Thymus (tissue), 11 donors: ENCODE measurements at regions not wholly inside any gene's neighbourhood (a gene's known extent, or its start where the extent isn't known, plus 50 kb on each side); places are given as distances from the start of the nearest gene placed in this dataset.

Experiments used
- DNase-seq, 9 donors: peaks; one replicate each; pipeline ENCODE4 v3.0.0-alpha.2; 2013; ENCODE audit warnings: low spot score in 9 of 9, low read depth in 6 of 9, missing footprints in 1 of 9
- H3K27ac ChIP-seq, 2 donors: one replicate each; pipeline ENCODE4 v1.5.1; 2013; ENCODE audit warnings: control low read depth in 1 of 2, low read depth in 1 of 2, low read length in 1 of 2, mild to moderate bottlenecking in 1 of 2, moderate library complexity in 1 of 2
- H3K27me3 ChIP-seq, 2 donors: one replicate each; pipeline ENCODE4 v1.5.1; 2013; ENCODE audit warnings: low read length in 1 of 2; ENCODE audit not compliant: control insufficient read depth in 2 of 2, insufficient read depth in 1 of 2
- H3K36me3 ChIP-seq, 2 donors: one replicate each; pipeline ENCODE4 v1.5.1; 2013; ENCODE audit warnings: low read length in 1 of 2, mild to moderate bottlenecking in 1 of 2, moderate library complexity in 1 of 2; ENCODE audit not compliant: control insufficient read depth in 2 of 2, insufficient read depth in 2 of 2
- H3K4me1 ChIP-seq, 2 donors: one replicate each; pipeline ENCODE4 v1.5.1; 2013; ENCODE audit warnings: low read length in 2 of 2; ENCODE audit not compliant: control insufficient read depth in 2 of 2, insufficient read depth in 2 of 2
- H3K4me3 ChIP-seq, 2 donors: one replicate each; pipeline ENCODE4 v1.5.1; 2013; ENCODE audit warnings: low read length in 2 of 2, control low read depth in 1 of 2, mild to moderate bottlenecking in 1 of 2
- H3K9me3 ChIP-seq, 2 donors: one replicate each; pipeline ENCODE4 v1.5.1; 2013; ENCODE audit warnings: low read length in 1 of 2, mild to moderate bottlenecking in 1 of 2; ENCODE audit not compliant: control insufficient read depth in 2 of 2, insufficient read depth in 1 of 2
- WGBS: extraction: QIAGEN DNeasy Blood & Tissue Kit; methylation state at CpG from one replicate; pipeline ENCODE4 v1.1.7; 2013; 5-methylcytosine and 5-hydroxymethylcytosine counted together
- donor health status: healthy.

DNA sequence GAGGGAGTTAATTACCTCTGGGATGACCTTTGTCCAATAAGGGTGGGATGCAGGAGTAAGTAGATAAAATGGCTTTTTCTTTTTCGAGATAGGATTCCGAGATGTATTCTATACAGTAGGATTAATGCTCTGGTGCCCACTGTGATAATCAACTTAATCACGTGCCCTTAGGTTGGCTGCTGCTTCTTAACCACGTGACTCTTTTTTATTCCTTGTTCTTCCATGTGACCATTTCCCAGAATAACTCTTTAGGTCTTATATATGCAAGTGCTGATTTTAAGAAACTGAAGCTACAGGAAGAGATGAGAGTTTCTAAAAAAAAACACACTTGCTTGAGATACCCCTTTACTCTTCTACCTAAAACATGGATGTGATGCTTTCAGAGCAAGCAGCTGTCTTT lies 1628.9 kb downstream of the PCDH7 start:
- 89% methylated on average over 4 of the region's 4 CpGs for WGBS

DNA sequence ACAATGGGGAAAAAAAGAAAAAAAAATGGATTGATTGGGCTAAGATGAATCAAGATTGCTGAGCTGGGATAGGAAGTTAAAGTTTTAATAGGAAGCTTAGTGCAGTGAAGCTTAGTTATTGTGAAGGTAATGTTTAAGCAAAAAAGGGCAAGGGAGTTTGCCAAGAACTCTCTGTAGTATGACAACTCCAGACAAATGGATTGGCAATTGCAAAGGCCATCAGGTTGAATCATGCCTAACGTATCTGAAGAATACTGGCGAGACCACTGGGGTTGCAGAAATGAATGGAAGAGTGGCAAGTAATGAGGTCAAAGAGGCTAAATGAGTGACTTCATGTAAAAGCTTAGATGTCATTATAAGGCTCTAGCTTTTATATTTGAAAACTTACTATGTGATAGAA lies 1654.0 kb downstream of the PCDH7 start:
- no peaks in the 10 kb centered on the region for H3K9me3 ChIP-seq
- no peak overlapping the region for H3K4me3 ChIP-seq
- H3K36me3 ChIP-seq: no peaks in the 10 kb centered on the region
- DNase-seq: no peak
- no peak overlapping the region for H3K27ac ChIP-seq
- no peaks in the 10 kb centered on the region for H3K27me3 ChIP-seq
- 96% methylated on average over 2 of the region's 2 CpGs for WGBS
- H3K4me1 ChIP-seq: no peaks in the 10 kb centered on the region

More for the DNA sequence above, 1628.9 kb downstream of the PCDH7 start:
- Histone ChIP-seq H3K9me3 (no peaks in the 10 kb centered on the region), H3K27ac (no peak overlapping the region), H3K36me3 (no peaks in the 10 kb centered on the region), H3K4me3 (no peak overlapping the region), H3K4me1 (no peaks in the 10 kb centered on the region), H3K27me3 (no peaks in the 10 kb centered on the region)
- no peak for DNase-seq

DNA sequence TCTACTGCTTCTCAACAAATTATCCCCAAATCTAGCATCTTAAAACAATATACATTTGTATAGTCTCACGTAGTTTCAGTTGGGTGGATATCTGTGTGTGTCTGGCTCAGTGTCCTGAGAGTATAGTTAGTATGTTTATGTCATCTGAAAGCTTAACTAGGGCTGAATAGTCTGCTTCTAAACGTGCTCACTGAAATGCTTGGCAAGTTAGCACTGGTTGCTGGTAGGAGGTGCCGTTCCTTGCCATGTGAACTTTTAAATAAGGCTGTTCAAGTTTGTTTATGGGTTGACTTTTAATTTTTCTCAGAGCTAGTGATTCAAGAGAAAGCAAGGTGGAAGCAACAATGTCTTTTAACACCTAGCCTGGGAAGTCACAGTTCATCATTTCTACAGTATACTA lies 1673.6 kb downstream of the PCDH7 start:
- DNase-seq: no peak
- 70% methylated on average over 3 of the region's 3 CpGs for WGBS
- Histone ChIP-seq H3K36me3 (no peaks in the 10 kb centered on the region), H3K27ac (no peak overlapping the region), H3K27me3 (no peaks in the 10 kb centered on the region), H3K4me3 (no peak overlapping the region), H3K9me3 (no peaks in the 10 kb centered on the region), H3K4me1 (no peaks in the 10 kb centered on the region)

DNA sequence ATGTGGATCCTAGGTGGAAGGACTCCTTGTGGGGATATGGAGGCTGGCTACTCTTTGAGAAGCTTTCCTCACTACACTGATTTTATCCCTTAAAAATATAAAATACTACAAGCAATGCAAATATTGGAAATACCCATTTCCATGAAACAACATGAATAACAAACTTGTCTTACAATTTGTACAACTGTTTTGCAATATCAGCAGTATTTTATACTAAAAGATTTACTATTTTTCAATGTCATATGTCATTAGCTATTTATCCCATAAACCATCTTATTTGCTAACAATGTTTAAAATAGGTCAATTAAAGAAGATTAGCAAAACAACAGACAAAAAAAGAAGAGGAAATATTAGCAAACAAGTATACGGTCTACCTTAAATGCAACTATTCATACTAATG lies 1674.1 kb downstream of the PCDH7 start:
- Histone ChIP-seq H3K4me3 (no peak overlapping the region), H3K4me1 (no peaks in the 10 kb centered on the region), H3K36me3 (no peaks in the 10 kb centered on the region), H3K27ac (no peak overlapping the region), H3K27me3 (no peaks in the 10 kb centered on the region), H3K9me3 (no peaks in the 10 kb centered on the region)
- 97% methylated on average over 1 of the region's 1 CpG for WGBS
- no peak for DNase-seq

DNA sequence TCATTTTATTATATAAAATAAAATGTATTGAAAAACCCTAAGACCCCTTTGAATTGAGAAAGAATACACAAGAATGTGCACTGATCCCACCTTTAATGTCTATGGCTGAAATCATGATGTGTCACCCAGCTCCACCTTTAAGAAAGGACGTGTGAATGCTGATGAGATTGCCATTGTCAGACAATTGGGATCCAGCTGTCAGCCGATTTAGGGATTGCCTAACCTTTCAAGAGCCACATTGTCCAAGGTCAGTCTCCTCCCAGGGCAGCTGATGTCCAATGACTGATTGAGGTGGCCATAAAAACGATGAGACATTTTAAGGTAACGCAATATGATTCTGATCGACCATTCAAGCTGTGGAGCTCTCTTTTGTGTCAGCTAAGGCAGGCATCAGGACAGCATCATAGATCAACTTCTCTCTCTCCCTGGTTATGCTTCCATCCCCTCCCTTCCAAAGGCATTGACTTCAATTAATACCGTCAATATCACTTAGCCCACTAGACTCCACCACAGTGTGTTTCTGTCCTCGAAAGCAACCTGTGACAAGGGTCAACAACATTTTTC lies 1676.4 kb downstream of the PCDH7 start:
- no peaks in the 10 kb centered on the region for H3K4me1 ChIP-seq
- H3K36me3 ChIP-seq: no peaks in the 10 kb centered on the region
- no peaks in the 10 kb centered on the region for H3K27me3 ChIP-seq
- no peak overlapping the region for H3K4me3 ChIP-seq
- no peaks in the 10 kb centered on the region for H3K9me3 ChIP-seq
- H3K27ac ChIP-seq: no peak overlapping the region
- WGBS: 75% methylated on average over 7 of the region's 7 CpGs
- DNase-seq: no peak

DNA sequence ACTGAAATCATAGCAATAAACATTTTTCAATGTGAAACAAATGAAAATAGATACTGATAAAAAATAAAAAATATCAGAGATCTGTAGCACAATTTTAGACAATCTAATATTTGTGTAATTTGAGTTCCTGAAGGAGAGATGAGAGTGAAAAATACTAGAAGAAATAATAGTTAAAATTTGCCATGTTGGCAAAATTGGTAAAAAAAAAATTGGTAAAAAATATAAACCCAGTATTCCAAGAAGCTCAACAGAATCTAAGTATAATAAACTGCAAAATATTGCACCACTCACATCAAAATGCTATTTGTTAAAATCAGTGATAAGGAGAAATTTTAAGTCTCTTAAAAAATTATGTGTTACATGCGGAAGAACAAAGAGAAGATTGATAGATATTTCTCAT lies 1680.7 kb downstream of the PCDH7 start:
- Histone ChIP-seq H3K4me1 (no peaks in the 10 kb centered on the region), H3K27me3 (no peaks in the 10 kb centered on the region), H3K9me3 (no peaks in the 10 kb centered on the region), H3K4me3 (no peak overlapping the region), H3K27ac (no peak overlapping the region), H3K36me3 (no peaks in the 10 kb centered on the region)
- DNase-seq: no peak
- 96% methylated on average over 1 of the region's 1 CpG for WGBS

DNA sequence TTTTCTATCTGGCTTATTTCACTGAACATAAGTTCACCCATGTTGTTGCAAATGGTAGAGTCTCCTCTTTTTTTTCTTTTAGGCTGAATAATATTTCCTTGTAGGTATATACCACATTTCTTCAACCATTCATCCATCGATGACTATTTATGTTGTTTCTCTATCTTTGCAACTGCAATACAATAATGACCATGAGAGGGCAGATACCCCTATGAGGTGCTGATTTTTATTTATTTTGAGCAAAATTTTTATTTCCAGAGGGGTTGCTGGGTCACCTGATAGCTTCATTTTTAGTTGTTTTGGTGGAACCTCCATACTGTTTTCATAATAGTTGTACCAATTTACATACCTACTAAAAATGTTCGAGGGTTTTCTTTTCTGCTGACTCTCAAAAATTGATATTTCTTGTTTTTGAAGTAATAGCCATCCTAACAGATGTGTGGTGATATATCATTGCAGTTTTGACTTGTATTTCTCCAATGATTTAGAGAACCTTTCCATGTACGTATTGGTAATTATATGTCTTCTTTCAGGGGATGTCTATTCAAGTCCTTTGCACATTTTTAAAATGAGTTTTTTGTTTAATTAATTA lies 1697.0 kb downstream of the PCDH7 start:
- H3K27ac ChIP-seq: no peak overlapping the region
- H3K36me3 ChIP-seq: no peaks in the 10 kb centered on the region
- no peak overlapping the region for H3K4me3 ChIP-seq
- no peak for DNase-seq
- H3K27me3 ChIP-seq: no peaks in the 10 kb centered on the region
- no peaks in the 10 kb centered on the region for H3K4me1 ChIP-seq
- WGBS: 86% methylated on average over 3 of the region's 3 CpGs
- no peaks in the 10 kb centered on the region for H3K9me3 ChIP-seq

DNA sequence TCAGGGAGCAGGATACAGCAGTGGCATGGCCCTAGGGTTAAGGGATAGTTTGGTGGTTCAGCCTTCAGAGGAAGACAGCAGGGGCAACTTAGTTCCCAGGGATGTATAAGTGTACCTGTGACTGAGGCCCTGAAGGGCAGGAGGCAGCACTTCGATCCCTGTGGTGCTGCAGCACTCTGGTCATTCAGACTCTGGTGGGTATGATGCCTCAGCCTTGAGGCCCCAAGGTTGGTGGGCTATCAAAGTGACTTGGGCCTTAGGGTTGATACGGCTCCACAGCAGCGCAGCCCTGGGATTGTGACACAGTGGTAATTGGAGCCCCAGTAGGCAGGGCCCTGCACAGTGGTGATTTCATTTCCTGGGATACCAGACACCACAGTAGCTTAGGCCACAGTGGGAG lies 1703.1 kb downstream of the PCDH7 start:
- WGBS: 98% methylated on average over 3 of the region's 3 CpGs
- no peak overlapping the region for H3K4me3 ChIP-seq
- no peak for DNase-seq
- no peaks in the 10 kb centered on the region for H3K36me3 ChIP-seq
- no peaks in the 10 kb centered on the region for H3K27me3 ChIP-seq
- H3K9me3 ChIP-seq: peaks cover 0 to 9% of the 10 kb centered on the region in 2 donors
- H3K27ac ChIP-seq: no peak overlapping the region
- no peaks in the 10 kb centered on the region for H3K4me1 ChIP-seq

DNA sequence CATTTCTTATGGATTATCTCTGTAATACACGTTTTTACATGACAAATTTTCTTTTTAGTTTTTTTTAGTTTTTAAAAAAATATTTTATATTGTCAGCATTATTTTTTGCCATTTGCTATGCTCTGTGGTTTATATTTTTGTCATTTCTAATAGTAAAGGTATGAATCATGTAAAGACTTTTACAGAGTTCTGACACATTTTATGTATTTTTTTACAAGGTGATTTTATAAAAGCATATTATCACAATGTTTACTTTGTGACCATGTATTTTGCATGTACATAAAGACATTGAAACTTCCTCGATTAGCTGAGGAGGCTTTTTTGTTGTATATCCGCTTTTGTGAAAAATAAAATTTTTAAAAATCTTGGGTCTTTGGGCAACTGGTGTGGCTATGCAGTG lies 1705.1 kb downstream of the PCDH7 start:
- H3K9me3 ChIP-seq: peaks cover 0 to 9% of the 10 kb centered on the region in 2 donors
- no peaks in the 10 kb centered on the region for H3K4me1 ChIP-seq
- H3K27ac ChIP-seq: no peak overlapping the region
- H3K36me3 ChIP-seq: no peaks in the 10 kb centered on the region
- H3K4me3 ChIP-seq: no peak overlapping the region
- DNase-seq: no peak
- 88% methylated on average over 3 of the region's 3 CpGs for WGBS
- H3K27me3 ChIP-seq: no peaks in the 10 kb centered on the region
